GM21723 (cell line): ENCODE measurements at regions not wholly inside any gene's neighbourhood (a gene's known extent, or its start where the extent isn't known, plus 50 kb on each side); places are given as distances from the start of the nearest gene placed in this dataset.

Experiments
- ATAC-seq: cut with Tn5 transposase; IDR thresholded peaks from one replicate; pipeline ENCODE4 v1.9.1; 2021; ENCODE audit warnings: mild to moderate bottlenecking, moderate library complexity; ENCODE audit not compliant: unreplicated experiment

DNA sequence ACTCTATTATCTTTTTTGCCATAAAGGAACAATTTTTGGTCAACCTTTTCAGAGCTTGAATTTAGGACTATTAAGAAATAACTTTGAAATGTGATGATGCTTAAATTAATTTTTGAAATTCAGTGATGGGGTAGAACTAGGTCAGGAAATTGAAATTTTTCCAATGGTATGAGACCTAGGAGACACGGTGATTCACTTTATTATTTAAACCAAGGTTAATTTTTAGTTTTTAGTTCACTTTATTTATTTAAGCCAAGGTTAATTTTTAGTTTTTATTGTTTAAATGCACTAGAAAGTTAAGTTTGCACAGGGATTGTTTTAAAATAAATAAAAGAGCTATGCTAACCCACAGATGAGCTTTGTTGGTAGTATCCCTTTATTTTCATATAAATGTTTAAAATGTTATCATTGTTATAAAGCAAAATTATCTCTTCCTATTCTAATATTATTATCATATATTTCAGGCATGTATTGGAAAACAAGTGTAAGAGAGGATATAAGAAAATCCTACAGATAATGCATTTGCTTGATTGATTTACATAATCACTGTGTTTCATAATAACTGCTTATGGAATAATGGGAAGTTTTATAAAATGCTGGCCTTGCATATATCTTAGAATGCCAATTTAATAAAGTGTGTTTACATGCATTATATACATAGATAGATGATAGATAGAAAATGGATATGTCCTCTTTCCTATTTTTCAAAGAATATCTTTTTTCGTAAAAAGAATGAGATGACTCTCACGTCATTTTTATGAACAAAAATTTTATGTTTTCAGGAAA, 163.6 kb downstream of the HGF start:
- no peak for ATAC-seq

DNA sequence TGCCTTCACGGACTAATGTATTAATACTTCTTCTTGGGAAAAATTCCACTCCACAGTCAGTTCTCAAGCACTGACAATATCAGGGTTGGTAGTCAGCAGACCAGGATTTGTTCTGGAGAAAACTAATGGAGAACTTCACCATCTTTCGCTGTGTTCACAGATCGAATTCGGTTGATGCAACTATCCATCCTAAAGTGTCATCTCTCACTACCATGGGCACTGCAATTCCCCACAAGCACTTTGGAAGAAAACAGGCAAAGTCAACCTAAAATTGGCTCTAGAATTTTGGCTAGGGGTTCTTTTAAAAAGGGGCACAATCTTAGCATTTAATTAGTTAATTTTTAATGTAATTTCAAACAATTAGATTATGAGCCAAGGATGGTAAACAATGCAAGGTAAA, 164.4 kb downstream of the HGF start:
- ATAC-seq = no peak

DNA sequence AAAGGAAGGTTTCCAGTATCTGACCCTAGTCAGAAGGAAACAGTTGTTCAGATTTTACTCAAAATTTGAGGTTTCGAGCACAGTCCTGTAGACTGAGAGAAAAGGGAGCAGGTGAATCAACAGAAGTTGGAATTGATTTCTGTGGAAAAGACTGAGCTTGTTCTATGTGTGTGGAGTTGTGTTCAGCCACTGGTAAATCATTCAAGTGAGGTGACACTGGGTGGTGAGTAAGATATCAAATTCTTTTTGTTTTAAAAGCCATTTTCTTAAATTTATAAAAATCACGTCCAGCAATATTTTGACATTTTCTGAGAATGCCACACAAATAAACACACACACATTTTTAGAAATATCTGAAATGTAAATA, 165.1 kb downstream of the HGF start:
- ATAC-seq = no peak

DNA sequence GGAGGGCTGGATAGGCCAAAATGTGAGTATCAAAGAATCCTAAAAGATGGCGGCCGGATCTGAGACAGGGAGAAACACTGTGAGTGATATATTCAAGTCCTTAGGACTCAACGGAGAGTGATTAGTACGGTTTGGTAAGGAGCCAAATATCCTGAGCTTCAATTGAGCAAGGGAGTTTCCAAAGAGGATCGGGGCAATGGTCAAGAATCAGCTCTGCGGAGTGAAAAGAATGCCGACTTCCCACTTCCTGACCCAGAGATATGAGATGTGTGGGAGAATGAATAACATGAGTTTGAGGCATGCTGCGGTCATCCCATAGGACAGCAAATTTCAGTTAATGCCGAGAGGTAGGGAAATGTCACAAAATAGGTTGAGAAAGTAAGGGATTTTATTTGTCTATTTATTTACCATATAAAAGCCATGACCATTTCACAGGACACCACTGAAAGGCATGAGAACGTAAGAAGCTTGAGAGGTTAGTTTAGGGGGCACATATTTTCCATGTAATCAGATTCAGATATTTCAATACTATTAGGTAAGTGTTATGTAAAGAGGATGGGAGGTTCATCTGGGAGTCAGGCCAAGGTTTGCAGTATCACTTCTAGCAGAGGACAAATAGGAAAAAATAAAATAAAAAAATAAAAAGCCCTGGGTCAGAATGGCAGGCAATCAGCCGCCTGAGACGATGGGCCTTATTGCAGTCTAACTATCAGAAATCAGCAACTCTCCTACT, 165.6 kb downstream of the HGF start:
- no peak for ATAC-seq

DNA sequence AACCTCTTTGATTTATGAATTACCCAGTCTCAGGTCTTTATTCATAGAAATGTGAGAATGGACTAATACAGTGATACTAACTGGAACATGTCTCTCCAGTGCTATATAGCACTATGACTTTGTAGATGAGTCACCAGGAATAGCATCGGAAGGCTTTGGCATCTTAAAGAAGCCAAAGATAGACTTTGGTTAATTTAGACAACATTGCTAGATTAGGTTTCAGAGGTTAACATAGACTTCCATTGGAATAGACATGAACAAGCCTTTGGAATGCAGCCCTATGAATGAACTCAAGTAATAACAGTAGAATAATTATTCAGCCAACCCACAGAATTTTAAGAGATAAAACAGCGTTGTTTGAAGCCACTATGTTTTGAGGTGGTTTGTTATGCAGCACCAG, 169.2 kb downstream of the HGF start:
- ATAC-seq = no peak

DNA sequence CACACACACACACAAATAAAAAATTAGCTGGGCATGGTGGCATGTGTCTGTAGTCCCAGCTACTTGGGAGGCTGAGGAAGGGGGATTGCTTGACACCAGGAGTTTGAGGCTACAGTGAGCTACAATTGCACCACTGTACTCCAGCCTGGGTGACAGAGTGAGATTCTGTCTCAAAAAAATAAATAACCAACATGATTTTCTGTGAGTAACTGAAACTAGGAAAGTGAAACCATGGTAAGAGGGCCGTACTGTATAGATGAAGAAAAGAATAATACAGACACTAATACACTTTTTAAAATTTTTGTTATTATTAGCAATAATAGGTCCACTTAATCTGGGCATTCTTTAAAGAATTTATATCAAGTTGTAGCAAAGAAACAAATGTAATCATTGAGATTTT, 170.9 kb downstream of the HGF start:
- ATAC-seq = no peak

DNA sequence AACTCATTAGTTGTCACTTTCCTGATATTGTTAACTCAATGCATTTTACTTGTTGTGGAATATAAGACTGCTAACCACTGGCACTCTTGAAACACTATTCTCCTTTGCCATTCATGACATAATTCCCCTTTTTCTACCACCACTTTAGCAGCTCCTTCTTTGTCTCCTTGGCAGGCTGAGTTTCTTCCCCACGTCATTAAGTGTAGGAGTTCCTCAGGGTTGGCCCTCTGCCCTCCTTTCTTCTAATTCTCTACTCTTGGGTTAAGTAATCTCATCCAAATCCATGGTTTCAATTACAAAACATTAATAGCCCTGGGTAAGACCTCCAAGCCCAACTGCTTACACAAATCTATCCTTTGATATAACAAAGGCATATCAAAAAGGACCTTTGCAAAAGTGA, 175.1 kb downstream of the HGF start:
- no peak for ATAC-seq

DNA sequence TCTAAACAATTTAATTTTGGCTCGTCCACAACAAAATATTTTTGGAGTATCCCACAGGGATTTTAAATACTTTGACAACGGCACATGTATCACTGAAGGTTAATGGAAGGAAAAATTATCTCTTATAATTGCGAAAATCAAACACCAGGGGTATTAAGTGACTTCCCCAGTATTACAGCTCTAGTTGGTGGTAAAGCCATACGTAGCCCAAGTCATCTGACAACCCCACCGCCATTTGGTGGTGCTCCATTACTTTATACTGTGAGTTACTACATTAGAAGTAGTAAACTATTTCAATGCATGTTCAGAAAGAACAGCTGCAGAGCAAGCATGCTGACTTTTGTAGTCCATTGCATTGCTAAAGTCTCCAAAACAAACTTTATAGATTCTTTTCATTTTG, 179.7 kb downstream of the HGF start:
- no peak for ATAC-seq

DNA sequence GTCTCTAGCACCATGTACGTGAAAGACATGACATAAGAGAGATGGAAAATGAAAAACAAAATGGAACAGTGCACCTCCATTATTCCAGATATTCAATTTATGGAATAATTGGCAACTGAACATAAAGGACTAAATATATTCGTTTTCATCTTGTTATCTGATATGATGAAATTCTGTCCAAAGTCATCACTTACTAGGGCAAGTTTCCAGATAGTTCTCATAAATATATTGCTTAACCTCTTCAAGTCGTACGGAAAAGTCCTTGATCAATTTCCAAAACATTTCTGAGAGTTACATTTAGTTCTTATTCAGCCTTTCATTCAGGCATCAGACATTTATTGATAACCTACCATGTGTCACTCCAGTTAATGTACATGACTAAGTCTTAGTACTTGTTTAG, 185.2 kb downstream of the HGF start:
- ATAC-seq = no peak

DNA sequence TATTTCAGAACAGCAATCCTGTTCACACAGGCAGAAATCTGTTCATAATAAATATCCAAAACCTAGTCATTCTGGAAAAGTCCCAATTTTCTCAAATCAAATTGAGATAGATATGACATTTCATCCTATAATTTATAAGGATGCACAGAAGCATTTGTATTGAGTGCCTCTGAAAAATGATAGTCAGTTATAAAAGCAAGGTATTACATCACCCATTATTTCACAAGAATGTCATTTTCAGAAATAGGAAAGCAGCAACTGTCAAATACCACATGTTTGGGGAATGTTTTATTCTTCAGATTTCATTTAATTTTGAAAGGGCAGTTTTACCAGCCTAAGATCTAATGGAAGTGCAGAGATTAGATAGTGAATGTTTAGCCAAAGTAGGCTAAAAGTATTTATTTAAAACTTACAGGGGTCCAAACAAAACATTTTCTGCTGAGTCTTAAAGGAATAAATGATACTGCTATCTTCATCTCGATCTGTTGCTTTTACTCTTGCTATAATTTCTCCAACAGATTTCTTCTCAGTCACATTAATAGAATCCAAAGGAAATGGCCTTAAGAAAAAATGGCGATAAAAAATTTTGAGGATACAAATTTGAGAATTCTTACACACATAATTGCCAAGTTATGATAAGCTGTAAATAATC, 185.8 kb downstream of the HGF start:
- no peak for ATAC-seq

DNA sequence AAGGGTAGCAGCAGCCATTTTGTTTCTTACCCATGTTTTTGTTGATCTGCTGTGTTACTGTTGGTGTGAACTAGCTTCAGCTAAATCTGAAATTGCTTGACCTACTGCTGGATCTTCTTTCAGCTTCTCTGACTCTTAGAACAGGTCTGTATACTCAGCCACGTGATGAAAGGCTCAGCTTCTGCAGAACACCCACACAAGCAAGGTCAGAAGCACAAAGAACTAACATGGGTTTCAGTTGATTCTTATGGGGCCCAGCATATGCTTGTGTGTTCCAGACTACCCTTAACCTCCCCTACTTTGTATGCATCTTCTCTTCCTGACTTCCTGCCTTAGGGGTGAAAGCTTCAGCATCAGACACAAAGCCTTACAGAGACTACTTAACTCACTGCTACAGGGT, 186.8 kb downstream of the HGF start:
- no peak for ATAC-seq

DNA sequence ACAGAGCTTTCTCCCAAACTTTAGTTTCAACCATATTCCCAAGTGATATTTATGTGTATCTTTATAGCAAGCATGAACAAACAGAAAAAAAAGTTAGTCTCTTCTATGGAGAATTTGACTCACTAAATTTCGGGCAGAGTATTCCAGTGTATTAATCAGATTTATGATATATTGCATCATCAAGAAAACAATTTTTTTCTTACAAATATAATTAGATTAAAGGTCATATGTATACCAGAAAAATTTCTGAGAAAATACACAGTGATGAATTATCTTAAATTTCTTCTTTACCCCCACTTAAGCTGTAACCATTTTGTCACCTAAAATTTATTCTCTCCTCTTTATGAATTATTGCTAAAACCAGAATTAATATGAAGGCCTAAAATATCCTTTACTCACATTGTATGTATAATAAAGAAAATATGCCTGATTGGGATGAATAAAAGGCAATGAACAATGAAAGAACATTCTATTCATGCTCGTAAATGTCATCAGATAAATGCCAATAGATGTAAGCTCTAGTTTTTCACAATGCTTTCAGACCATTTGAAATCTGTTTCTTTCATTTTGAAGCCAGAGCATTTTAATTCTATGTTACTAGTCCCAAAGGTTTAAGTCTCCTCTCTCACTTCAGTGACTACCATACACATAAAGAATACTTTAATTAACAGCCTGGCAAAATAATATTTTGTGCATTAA, 192.1 kb downstream of the HGF start:
- ATAC-seq = no peak

DNA sequence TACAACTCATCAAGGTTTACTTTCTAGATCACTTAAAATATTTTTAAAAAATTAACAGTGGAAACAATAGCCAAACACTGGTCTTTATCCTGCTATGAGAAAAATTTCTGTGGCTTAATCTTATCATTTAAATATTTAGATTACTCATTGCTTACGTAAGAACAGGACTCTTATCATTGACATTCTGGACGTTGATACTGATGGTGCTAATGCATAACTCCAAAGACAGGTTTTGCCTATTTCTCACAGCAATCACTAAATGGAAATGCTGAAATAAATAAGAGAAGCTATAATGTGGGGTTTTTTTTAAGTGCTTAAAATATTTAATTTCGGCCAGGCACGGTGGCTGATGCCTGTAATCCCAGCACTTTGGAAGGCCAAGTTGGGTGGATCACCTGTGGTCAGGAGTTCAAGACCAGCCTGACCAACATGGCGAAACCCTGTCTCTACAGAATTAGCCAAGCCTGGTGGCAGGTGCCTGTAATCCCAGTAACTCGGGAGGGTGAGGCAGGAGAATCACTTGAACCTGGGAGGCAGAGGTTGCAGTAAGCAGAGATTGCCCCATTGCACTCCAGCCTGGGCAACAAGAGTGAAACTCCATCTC, 195.0 kb downstream of the HGF start:
- no peak for ATAC-seq

DNA sequence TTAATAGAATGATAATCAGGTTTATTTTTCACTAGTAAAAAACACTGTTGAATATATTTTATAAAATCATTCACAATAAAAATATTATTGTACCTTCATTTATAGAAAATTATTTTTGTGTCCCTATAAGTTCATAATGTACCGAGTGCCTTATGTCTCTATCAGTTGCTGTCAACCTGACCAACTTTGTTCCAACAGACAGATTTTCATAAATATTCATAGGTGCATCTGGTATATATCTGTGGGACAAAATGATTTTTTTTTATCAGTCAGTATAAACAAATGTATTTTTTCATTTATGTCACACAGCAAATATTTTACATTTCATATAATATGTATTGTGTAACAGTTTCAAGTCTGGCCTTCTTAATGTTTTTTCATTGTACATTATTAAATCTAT, 195.9 kb downstream of the HGF start:
- ATAC-seq = no peak

DNA sequence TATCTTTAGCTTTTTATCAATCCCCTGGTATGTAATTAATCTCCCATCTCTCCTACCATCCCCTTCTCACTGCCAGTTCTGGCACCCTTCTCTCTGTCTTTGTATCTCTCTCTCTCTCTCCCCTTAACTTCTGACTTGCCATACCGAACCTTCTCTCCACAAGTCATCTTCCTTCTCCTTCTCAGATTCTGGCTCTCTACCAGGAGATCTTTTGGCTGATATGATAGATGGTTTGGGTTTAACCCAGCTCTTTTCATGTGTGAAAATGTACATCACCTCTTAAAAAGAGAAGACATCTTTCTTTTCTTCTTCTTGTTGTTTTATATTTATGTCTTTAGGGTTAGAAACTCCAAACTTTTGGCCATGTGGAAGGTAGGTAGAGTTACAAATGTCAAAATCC, 196.7 kb downstream of the HGF start:
- no peak for ATAC-seq

DNA sequence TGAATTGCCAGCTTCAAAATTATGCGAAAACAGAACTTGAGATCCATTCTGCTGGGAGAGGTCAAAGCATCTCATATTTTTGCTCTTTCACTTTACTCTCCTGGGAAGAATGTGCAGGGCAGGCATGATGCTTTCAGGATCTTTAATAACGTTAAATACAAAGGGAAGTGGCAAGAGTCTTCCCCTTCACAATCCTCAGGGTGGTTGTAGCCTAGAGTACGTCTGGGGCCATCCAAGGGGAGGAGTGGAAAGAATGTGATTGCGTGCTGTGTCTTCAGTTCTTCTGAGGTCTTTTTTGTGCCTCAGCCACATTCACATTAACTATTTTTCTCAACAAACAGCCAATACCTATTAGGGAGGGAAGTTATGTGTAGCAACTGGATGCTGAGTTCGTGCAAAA, 207.3 kb downstream of the HGF start:
- ATAC-seq = no peak

DNA sequence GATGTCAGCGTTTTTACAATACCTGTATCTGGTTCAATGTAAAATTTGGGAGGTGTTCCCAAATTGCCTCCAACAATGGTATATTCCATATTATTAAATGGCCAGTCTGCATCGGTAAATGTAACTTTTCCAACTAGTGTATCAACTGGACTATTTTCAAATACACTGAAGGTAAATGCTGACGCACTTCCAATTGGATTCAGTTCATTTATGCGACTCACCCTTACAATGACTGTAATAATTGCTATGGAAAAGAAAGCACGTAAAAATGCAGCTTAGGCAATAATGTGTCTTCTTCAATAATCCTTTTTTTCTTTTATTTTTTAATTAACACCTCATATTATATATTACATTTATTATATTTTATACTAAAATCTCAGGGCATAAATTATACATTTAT, 209.1 kb downstream of the HGF start:
- no peak for ATAC-seq

DNA sequence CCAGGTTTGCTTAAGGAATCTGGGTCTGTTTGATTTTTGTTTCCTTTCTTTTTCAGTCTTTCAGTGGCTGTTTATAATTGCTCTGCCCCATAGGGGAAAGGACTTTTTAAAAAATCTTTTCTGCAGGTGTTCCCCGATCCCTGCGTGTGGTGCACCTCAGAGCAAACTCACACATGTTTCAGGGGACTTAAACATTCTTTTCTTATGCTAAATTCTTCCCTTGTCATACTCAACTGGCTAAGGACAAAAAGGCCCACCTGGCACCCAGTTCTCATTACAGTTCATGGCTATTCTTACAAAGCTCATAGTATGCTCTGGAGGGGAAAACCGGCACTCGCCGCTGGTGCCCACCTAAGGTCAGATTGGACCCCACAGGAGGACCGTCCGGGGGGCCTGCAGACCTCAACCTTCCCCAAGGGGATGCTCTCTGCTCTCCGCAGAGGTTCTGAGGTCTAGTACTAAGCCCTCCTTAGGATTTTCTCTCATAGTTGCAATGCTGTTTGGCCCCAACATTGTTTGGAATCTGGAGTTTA, 220.3 kb downstream of the HGF start:
- no peak for ATAC-seq

DNA sequence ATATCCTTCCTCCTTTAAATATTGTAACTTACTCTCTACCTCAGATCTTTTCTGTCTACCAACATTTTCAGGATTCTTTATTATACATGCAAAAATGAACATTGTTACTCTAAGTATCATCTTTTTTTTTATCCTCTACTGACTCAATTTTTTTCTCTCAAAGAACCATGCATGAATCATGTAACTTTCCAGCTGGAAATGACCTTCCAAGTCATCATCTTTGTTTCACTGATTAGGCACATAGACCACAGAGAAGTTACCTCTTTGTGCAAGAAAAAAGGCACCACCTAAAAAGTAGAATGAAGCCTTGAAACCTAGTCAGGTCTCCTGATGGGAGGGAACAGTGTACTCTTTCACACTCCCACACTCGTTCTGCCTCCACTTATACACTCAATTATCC, 234.9 kb downstream of the HGF start:
- ATAC-seq = no peak

DNA sequence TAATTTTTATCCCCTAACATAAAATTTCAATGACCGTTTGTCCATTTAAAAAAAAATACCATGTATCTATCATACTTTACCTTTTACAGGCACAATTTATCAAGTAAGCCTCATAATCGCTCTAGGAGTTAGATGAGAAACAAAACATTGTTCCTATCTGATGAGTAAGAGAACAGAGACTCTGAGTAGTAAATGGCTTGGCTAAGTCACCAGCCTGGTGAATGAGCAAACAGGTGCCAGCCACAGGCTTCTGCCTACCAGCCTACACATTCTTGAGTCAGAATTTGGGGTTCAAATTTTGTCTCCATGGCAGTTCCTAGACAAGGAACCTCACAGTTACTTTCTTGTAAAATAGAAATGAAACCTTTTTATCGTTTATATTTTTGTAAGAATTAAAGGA, 235.4 kb downstream of the HGF start:
- no peak for ATAC-seq

DNA sequence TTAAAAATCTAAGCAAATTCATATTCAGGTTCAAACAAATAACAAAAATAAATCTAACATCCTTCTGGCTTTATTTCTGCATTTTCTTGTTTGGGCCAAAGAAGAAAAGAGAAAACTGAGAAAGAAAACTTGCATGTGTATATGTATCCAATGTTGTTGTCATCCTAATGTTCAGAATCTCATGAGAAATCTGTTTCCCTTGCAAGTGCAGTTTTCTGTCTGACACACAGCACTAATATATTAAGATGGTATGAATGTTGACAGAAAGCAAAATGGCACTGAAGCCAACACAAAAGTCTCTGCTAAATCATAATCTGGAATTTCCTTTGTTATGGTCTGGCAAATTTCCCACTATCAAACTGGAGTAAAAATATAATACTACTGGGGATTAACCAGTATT, 235.9 kb downstream of the HGF start:
- ATAC-seq = no peak
